GM06990 (cell line): ENCODE measurements at regions not wholly inside any gene's neighbourhood (a gene's known extent, or its start where the extent isn't known, plus 50 kb on each side); places are given as distances from the start of the nearest gene placed in this dataset.
"Not testable (repeated sequence)": the region's sequence is repeated elsewhere in the genome, so short reads cannot be mapped to it uniquely, and the experiment has no call there.

Source experiments
- DNase-seq: peaks from one replicate; pipeline ENCODE4 v3.0.0-alpha.2; 2011; ENCODE audit not compliant: insufficient read length; ENCODE audit errors: extremely low read depth
- H3K27me3 ChIP-seq: replicated peaks from 2 replicates; pipeline ENCODE4 v1.6.0; 2011; ENCODE audit warnings: low read length; ENCODE audit not compliant: control insufficient read depth, insufficient read depth
- H3K36me3 ChIP-seq: 2 replicates; pipeline ENCODE4 v1.5.1; 2011; ENCODE audit warnings: low read length; ENCODE audit not compliant: control insufficient read depth, insufficient read depth
- H3K4me3 ChIP-seq: replicated peaks from 2 replicates; pipeline ENCODE4 v1.5.1; 2011; ENCODE audit warnings: low read depth, mild to moderate bottlenecking, control low read depth, low read length
- TF ChIP-seq, protein P1 (sequence below): IDR thresholded peaks from 2 replicates; pipeline ENCODE4 v1.5.1; 2011; ENCODE audit warnings: low read length, control low read depth, mild to moderate bottlenecking, inconsistent platforms; ENCODE audit not compliant: insufficient read depth, poor library complexity, severe bottlenecking

DNA sequence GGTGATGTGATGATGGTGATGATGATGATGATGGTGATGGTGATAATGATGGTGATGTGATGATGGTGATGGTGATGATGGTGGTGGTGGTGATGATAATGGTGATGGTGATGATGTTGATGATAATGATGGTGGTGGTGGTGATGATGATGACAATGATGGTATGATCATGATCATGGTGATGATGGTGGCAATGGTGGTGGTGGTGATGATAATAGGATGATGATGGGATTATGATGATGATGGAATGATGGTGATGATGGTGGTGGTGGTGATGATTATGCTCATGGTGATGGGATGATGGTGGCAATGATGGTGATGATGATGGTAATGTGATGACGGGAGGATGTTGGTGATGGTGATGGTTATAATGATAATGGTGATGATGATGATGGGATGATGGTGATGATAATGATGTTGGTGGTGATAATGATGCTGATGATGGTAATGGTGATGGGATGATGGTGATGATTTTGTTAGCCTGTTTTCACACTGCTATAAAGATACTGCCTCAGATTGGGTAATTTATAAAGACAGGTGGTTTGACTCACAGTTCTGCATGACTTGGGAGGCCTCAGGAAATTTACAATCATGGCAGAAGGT, 314.8 kb upstream of the SFSWAP start:
- no peaks in the 10 kb centered on the region for H3K27me3 ChIP-seq
- TF ChIP-seq, protein P1, sequence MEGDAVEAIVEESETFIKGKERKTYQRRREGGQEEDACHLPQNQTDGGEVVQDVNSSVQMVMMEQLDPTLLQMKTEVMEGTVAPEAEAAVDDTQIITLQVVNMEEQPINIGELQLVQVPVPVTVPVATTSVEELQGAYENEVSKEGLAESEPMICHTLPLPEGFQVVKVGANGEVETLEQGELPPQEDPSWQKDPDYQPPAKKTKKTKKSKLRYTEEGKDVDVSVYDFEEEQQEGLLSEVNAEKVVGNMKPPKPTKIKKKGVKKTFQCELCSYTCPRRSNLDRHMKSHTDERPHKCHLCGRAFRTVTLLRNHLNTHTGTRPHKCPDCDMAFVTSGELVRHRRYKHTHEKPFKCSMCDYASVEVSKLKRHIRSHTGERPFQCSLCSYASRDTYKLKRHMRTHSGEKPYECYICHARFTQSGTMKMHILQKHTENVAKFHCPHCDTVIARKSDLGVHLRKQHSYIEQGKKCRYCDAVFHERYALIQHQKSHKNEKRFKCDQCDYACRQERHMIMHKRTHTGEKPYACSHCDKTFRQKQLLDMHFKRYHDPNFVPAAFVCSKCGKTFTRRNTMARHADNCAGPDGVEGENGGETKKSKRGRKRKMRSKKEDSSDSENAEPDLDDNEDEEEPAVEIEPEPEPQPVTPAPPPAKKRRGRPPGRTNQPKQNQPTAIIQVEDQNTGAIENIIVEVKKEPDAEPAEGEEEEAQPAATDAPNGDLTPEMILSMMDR = no peak
- no peaks in the 10 kb centered on the region for H3K36me3 ChIP-seq
- H3K4me3 ChIP-seq = no peak overlapping the region
- DNase-seq = no peak

DNA sequence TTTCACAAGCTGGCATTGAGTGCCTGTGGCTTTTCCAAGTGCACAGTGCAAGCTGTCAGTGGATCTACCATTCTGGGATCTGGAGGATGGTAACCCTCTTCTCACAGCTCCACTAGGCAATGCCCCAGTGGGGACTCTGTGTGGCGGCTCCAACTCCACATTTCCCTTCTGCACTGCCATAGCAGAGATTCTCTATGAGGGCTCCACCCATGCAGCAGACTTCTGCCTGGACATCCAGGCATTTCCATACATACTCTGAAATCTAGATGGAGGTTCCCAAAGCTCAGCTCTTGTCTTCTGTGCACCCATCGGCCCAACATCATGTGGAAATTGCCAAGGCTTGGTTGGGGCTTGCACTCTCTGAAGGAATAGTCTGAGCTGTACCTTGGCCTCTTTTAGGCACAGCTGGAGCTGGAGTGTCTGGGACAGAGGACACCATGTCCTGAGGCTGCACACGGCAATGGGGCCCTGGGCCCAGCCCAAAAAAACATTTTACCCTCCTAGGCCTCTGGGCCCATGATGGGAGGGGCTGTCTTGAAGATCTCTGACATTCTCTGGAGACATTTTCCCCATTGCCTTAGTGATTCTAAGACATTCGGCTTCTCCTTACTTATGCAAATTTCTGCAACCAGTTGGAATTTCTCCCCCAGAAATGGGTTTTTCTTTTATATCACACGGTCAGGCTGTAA, 313.3 kb upstream of the SFSWAP start:
- TF ChIP-seq, protein P1 = no peak
- Histone ChIP-seq H3K36me3 (no peaks in the 10 kb centered on the region), H3K27me3 (no peaks in the 10 kb centered on the region), H3K4me3 (no peak overlapping the region)
- no peak for DNase-seq

DNA sequence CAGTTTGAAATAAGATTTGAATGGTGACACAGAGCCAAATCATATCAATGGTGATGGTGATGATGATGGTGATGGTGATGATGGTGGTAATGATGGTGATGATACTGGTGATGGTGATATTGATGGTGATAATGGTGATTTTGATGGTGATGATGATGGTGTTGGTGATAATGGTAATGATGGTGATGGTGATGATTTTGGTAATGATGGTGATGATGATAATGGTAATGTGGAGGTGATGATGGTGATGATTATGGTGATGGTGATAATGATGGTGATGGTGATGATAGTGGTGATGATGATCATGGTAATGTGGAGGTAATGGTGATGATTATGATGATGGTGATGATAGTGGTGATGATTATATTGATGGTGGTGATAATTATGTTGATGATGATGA, 311.9 kb upstream of the SFSWAP start:
- Histone ChIP-seq H3K4me3 (no peak overlapping the region), H3K27me3 (no peaks in the 10 kb centered on the region), H3K36me3 (no peaks in the 10 kb centered on the region)
- no peak for DNase-seq
- TF ChIP-seq, protein P1 = no peak

DNA sequence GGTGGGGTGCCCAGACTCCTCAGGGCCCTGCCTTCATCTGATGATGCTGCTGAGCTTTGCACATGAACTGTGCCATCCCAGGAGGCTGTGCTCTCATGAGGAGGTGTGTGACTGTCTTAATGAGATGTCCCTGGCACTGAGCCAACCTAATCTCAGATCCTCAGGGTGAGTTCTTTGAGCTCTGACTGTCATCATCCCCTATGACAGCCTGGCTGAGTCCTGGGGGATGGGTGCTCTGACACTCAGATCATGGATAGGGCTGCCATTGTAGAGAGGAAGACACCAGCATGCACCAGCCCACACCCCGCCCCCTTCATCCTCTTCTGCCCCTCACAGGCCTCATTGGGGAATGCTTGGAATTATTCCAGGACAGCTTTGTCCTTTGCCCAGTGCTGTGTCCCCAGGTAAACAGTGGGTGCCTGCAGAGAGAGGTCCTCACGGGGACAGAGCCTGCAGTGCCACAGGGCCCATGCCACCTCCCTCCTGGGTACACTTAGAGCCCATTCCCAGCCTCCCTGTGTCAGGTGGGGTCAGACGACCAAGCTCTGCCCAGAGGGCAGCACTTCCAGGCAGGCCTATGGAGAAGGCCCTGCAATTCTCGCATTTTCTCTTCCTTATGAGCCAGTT, 310.1 kb upstream of the SFSWAP start:
- not testable (repeated sequence) for H3K27me3 ChIP-seq, H3K36me3 ChIP-seq, H3K4me3 ChIP-seq, DNase-seq

DNA sequence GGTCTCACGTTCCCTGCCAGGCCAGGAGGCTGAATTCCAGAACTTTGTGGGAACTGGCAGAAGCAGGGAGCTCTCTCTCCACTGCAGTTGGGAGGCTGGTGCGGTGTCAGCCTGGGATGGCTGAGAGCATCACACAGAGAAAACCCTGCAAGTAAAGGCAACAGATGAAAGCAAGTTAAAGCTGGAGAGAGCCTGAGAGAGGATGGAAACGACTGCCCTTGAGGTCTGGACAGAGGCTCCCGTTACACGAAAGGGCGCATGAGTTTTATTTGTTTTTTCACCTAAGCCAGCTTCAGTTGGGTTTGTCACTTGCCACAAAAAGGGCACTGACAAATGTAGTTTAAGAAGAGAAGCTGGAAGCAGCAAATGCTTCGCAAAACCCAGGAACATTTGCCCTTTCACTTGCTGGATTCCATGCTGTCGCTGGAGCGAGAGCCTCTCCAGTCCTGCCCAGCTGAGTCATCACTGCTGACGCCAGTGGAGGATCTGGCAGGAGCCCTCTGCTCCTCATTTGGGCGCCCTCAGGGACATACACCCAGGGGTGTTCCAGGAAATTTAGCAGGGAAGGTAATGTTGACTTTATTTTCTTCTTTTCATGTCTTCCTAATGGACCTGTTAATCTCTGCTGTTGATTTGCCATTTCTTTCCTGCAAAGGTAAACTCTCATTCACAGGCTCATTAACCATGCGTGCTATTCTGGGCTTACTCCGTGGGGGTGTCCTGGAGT, 308.8 kb upstream of the SFSWAP start:
- not testable (repeated sequence) for DNase-seq, H3K36me3 ChIP-seq, H3K27me3 ChIP-seq, H3K4me3 ChIP-seq

DNA sequence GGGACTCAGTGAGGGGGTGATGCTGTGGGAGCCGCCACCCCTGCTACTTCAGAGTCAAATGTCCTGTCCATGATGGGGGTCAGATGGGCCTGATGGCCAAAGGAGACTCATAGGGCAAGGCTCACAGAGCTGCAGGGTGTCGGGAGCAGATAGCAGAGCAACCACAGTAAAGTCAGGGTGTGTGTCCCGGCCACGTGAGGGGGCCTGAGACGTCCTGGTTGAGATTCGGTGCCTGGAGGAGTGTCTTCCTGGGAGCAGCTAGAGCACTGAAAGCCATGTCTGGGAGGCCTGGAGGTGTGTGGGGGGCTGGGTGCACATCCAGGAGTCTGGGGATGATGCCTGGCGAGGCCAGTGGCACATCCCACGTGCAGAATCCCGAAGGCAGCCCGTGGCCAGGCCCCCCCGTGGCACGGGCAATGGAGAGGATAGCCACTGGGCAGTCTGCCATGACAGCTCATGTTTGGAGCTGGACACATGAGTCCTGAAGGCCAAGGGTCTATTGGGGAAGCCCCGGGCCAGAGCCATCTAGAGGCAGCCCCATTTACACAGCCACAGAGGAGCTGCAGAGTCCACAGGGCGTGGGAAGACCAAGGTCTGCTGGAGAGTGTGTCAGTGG, 308.0 kb upstream of the SFSWAP start:
- no peak for DNase-seq
- Histone ChIP-seq H3K36me3 (no peaks in the 10 kb centered on the region), H3K27me3 (peaks cover 2% of the 10 kb centered on the region; the same call in 1 of the 2 replicates), H3K4me3 (no peak overlapping the region)
- TF ChIP-seq, protein P1 = no peak
